ENCODE measurements at regions not wholly inside any gene's neighbourhood (a gene's known extent, or its start where the extent isn't known, plus 50 kb on each side); places are given as distances from the start of the nearest gene placed in this dataset.
"Not testable (repeated sequence)": the region's sequence is repeated elsewhere in the genome, so short reads cannot be mapped to it uniquely, and the experiment has no call there.

DNA sequence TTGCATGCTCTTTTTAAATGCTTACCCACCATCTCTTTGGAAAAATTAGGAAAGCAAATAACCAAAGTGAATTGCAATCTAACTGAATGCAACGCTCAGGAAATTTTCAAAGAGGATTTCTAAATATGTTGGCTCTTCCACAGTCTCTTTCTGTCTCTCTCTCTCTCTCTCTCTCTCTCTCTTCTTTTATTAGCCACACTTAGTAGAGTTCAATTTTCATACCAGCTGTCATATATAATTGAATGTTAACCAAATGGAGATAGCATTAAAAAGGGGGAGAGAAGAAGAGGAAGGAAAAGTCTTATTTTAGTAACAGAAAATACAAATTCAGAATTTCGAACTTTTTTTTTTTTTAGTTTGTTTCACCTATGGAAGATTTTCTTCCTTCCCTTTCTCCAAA, 235.9 kb upstream of the GBE1 start:
- no peak for DNase-seq
- H2BK120ac ChIP-seq (ENCODE audit: low read depth, low read length) = no peak overlapping the region
- no CpG with 5 or more reads among the region's 2 CpGs for WGBS (ENCODE audit: extremely low coverage, insufficient coverage, low lambda C conversion rate)
- H3K18ac ChIP-seq (ENCODE audit: low read length) = no peak overlapping the region
- no peak overlapping the region for H3K4ac ChIP-seq (ENCODE audit: low read depth, low read length)
- no peak overlapping the region for H2BK15ac ChIP-seq (replicated peaks; ENCODE audit: low read depth)
- H4K8ac ChIP-seq (ENCODE audit: low read depth, low read length) = no peak overlapping the region
- no peaks in the 10 kb centered on the region for H3K27me3 ChIP-seq (ENCODE audit: insufficient read depth, low read length, poor library complexity)
- H3K36me3 ChIP-seq (ENCODE audit: control insufficient read depth, insufficient read depth, low read length) = no peaks in the 10 kb centered on the region
- no peak overlapping the region for H3K9ac ChIP-seq (ENCODE audit: low read length)
- H3K27ac ChIP-seq (ENCODE audit: low read depth, low read length) = no peak overlapping the region
- no peak overlapping the region for H3K4me3 ChIP-seq (ENCODE audit: low read length)
- no peaks in the 10 kb centered on the region for H3K79me2 ChIP-seq (ENCODE audit: control insufficient read depth, insufficient read depth, low read length)
- H3K23ac ChIP-seq (ENCODE audit: low read length) = no peak overlapping the region
- H4K5ac ChIP-seq (ENCODE audit: low read length) = no peak overlapping the region
- no peaks in the 10 kb centered on the region for H3K79me1 ChIP-seq (ENCODE audit: low read length)
- H2AK5ac ChIP-seq (ENCODE audit: low read length) = no peak overlapping the region
- no peak overlapping the region for H3K56ac ChIP-seq (ENCODE audit: low read length)
- H2BK5ac ChIP-seq (ENCODE audit: low read length) = no peak overlapping the region
- H3K4me2 ChIP-seq (ENCODE audit: low read length) = no peak overlapping the region
- H3K4me1 ChIP-seq (ENCODE audit: control insufficient read depth, low read depth, low read length) = no peaks in the 10 kb centered on the region

DNA sequence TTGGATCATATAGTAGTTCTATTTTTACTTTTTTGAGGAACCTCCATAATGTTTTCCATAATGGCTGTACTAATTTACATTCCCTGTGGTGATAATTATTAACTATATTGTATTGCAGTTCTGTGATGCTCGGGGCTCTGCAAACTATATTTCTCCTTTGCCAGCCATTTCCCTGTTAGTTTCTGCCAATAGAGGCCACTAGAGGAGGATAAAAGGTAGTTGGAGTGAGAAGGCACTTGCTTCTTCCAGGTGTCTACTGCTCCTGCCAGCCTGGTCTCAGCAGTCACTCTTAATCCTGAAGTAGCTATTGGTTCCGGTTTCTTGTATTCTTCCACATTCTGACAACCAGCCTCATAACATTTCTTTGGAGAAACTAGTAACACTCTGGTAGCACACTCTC, 233.9 kb upstream of the GBE1 start:
- no CpG with 5 or more reads among the region's 2 CpGs for WGBS (ENCODE audit: extremely low coverage, insufficient coverage, low lambda C conversion rate)

DNA sequence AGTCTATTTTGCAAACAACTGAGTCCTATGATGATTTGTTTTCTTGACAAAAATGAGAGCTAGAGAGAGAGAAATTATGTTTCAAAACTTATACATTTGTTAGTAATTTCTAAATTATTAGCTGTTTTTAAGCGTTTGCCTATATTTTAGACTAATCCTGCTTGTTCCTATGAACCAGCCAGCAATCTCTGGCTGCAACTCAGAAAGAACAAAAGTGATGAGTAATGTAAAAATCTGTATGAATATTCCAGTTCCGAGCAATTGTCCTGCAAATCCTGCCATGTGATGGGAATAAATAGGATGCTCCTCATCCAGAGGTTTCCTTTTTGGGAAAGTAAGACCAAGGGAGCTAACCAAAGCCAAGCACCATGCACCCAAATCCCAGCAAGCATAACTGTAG, 228.3 kb upstream of the GBE1 start:
- Histone ChIP-seq H3K4me2 (ENCODE audit: low read length) (no peak overlapping the region), H2BK120ac (ENCODE audit: low read depth, low read length) (no peak overlapping the region), H3K36me3 (ENCODE audit: control insufficient read depth, insufficient read depth, low read length) (no peaks in the 10 kb centered on the region), H2BK15ac (replicated peaks; ENCODE audit: low read depth) (no peak overlapping the region), H3K27ac (ENCODE audit: low read depth, low read length) (no peak overlapping the region), H4K8ac (ENCODE audit: low read depth, low read length) (no peak overlapping the region), H3K23ac (ENCODE audit: low read length) (no peak overlapping the region), H4K5ac (ENCODE audit: low read length) (no peak overlapping the region), H3K79me2 (ENCODE audit: control insufficient read depth, insufficient read depth, low read length) (no peaks in the 10 kb centered on the region), H2AK5ac (ENCODE audit: low read length) (no peak overlapping the region), H3K4me1 (ENCODE audit: control insufficient read depth, low read depth, low read length) (no peaks in the 10 kb centered on the region), H3K4ac (ENCODE audit: low read depth, low read length) (no peak overlapping the region), H3K79me1 (ENCODE audit: low read length) (no peaks in the 10 kb centered on the region), H3K56ac (ENCODE audit: low read length) (no peak overlapping the region), H3K27me3 (ENCODE audit: insufficient read depth, low read length, poor library complexity) (no peaks in the 10 kb centered on the region), H3K18ac (ENCODE audit: low read length) (no peak overlapping the region), H2BK5ac (ENCODE audit: low read length) (no peak overlapping the region), H3K4me3 (ENCODE audit: low read length) (no peak overlapping the region), H3K9ac (ENCODE audit: low read length) (no peak overlapping the region)
- WGBS (ENCODE audit: extremely low coverage, insufficient coverage, low lambda C conversion rate) = no CpG with 5 or more reads among the region's 2 CpGs
- no peak for DNase-seq

More for the DNA sequence above, 233.9 kb upstream of the GBE1 start:
- H3K56ac ChIP-seq (ENCODE audit: low read length) = no peak overlapping the region
- no peaks in the 10 kb centered on the region for H3K27me3 ChIP-seq (ENCODE audit: insufficient read depth, low read length, poor library complexity)
- H4K5ac ChIP-seq (ENCODE audit: low read length) = no peak overlapping the region
- no peak overlapping the region for H3K18ac ChIP-seq (ENCODE audit: low read length)
- H3K4me3 ChIP-seq (ENCODE audit: low read length) = no peak overlapping the region
- H3K4me2 ChIP-seq (ENCODE audit: low read length) = no peak overlapping the region
- no peaks in the 10 kb centered on the region for H3K36me3 ChIP-seq (ENCODE audit: control insufficient read depth, insufficient read depth, low read length)
- no peak overlapping the region for H4K8ac ChIP-seq (ENCODE audit: low read depth, low read length)
- H3K27ac ChIP-seq (ENCODE audit: low read depth, low read length) = no peak overlapping the region
- no peak overlapping the region for H2BK5ac ChIP-seq (ENCODE audit: low read length)
- no peak overlapping the region for H2BK120ac ChIP-seq (ENCODE audit: low read depth, low read length)
- H3K23ac ChIP-seq (ENCODE audit: low read length) = no peak overlapping the region
- no peaks in the 10 kb centered on the region for H3K79me1 ChIP-seq (ENCODE audit: low read length)
- H2AK5ac ChIP-seq (ENCODE audit: low read length) = no peak overlapping the region
- no peaks in the 10 kb centered on the region for H3K4me1 ChIP-seq (ENCODE audit: control insufficient read depth, low read depth, low read length)
- no peaks in the 10 kb centered on the region for H3K79me2 ChIP-seq (ENCODE audit: control insufficient read depth, insufficient read depth, low read length)
- H3K9ac ChIP-seq (ENCODE audit: low read length) = no peak overlapping the region
- no peak overlapping the region for H3K4ac ChIP-seq (ENCODE audit: low read depth, low read length)
- DNase-seq = peak; percentile 34
- no peak overlapping the region for H2BK15ac ChIP-seq (replicated peaks; ENCODE audit: low read depth)

DNA sequence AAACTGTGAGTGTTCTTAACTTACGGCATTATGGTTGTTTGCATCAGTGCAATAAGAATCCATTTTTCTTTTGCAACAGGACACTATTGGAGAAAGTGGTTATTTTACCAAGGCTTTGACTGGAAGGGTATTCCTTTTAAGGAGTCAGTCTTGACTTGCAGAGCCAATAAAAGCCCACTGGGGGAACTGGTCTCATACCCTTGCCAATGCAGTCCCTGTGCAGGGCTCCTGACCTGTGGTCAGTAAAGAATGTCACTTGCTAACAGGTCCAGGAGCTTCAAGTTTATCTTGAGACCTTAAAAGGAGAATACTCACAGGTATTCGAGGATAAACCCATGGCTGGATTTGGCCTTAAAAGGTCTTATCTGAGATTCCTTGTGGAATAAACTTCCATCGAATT, 227.8 kb upstream of the GBE1 start:
- no peak overlapping the region for H4K5ac ChIP-seq (ENCODE audit: low read length)
- no peaks in the 10 kb centered on the region for H3K27me3 ChIP-seq (ENCODE audit: insufficient read depth, low read length, poor library complexity)
- H3K18ac ChIP-seq (ENCODE audit: low read length) = no peak overlapping the region
- H2AK5ac ChIP-seq (ENCODE audit: low read length) = no peak overlapping the region
- H3K4me2 ChIP-seq (ENCODE audit: low read length) = no peak overlapping the region
- no peak overlapping the region for H3K9ac ChIP-seq (ENCODE audit: low read length)
- no peaks in the 10 kb centered on the region for H3K4me1 ChIP-seq (ENCODE audit: control insufficient read depth, low read depth, low read length)
- H2BK120ac ChIP-seq (ENCODE audit: low read depth, low read length) = no peak overlapping the region
- H3K23ac ChIP-seq (ENCODE audit: low read length) = no peak overlapping the region
- no peak overlapping the region for H4K8ac ChIP-seq (ENCODE audit: low read depth, low read length)
- H3K79me2 ChIP-seq (ENCODE audit: control insufficient read depth, insufficient read depth, low read length) = no peaks in the 10 kb centered on the region
- no peak overlapping the region for H3K4me3 ChIP-seq (ENCODE audit: low read length)
- H3K56ac ChIP-seq (ENCODE audit: low read length) = no peak overlapping the region
- H3K36me3 ChIP-seq (ENCODE audit: control insufficient read depth, insufficient read depth, low read length) = no peaks in the 10 kb centered on the region
- H3K79me1 ChIP-seq (ENCODE audit: low read length) = no peaks in the 10 kb centered on the region
- no peak overlapping the region for H3K4ac ChIP-seq (ENCODE audit: low read depth, low read length)
- DNase-seq = peak; percentile 46
- WGBS (ENCODE audit: extremely low coverage, insufficient coverage, low lambda C conversion rate) = no CpG with 5 or more reads among the region's 3 CpGs
- H2BK5ac ChIP-seq (ENCODE audit: low read length) = no peak overlapping the region
- H2BK15ac ChIP-seq (replicated peaks; ENCODE audit: low read depth) = no peak overlapping the region
- no peak overlapping the region for H3K27ac ChIP-seq (ENCODE audit: low read depth, low read length)

DNA sequence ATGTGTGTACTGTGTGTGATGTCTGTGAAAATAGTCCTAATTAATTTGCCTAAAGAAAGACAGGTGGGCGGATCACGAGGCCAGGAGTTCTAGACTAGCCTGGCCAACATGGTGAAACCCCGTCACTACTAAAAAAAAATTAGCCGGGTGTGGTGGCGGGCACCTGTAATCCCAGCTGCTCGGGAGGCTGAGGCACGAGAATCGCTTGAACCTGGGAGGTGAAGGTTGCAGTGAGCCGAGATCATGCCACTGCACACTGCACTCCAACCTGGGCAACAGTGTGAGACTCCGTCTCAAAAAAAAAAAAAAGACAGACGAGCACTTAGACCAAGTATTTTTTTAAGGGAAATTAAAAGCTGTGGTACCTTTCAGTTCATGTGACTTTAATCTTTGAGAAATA, 226.0 kb upstream of the GBE1 start:
- not testable (repeated sequence) for H3K79me2 ChIP-seq (ENCODE audit: control insufficient read depth, insufficient read depth, low read length); H3K4me1 ChIP-seq (ENCODE audit: control insufficient read depth, low read depth, low read length); H4K8ac ChIP-seq (ENCODE audit: low read depth, low read length); H2BK5ac ChIP-seq (ENCODE audit: low read length); DNase-seq; H2BK120ac ChIP-seq (ENCODE audit: low read depth, low read length); H3K27me3 ChIP-seq (ENCODE audit: insufficient read depth, low read length, poor library complexity); H4K5ac ChIP-seq (ENCODE audit: low read length); H2BK15ac ChIP-seq (replicated peaks; ENCODE audit: low read depth); H3K79me1 ChIP-seq (ENCODE audit: low read length); H3K56ac ChIP-seq (ENCODE audit: low read length); H3K9ac ChIP-seq (ENCODE audit: low read length); H3K4ac ChIP-seq (ENCODE audit: low read depth, low read length); H3K4me2 ChIP-seq (ENCODE audit: low read length); H3K18ac ChIP-seq (ENCODE audit: low read length); H3K27ac ChIP-seq (ENCODE audit: low read depth, low read length); H3K4me3 ChIP-seq (ENCODE audit: low read length); H3K36me3 ChIP-seq (ENCODE audit: control insufficient read depth, insufficient read depth, low read length); H2AK5ac ChIP-seq (ENCODE audit: low read length); H3K23ac ChIP-seq (ENCODE audit: low read length)
- no CpG with 5 or more reads among the region's 11 CpGs for WGBS (ENCODE audit: extremely low coverage, insufficient coverage, low lambda C conversion rate)

DNA sequence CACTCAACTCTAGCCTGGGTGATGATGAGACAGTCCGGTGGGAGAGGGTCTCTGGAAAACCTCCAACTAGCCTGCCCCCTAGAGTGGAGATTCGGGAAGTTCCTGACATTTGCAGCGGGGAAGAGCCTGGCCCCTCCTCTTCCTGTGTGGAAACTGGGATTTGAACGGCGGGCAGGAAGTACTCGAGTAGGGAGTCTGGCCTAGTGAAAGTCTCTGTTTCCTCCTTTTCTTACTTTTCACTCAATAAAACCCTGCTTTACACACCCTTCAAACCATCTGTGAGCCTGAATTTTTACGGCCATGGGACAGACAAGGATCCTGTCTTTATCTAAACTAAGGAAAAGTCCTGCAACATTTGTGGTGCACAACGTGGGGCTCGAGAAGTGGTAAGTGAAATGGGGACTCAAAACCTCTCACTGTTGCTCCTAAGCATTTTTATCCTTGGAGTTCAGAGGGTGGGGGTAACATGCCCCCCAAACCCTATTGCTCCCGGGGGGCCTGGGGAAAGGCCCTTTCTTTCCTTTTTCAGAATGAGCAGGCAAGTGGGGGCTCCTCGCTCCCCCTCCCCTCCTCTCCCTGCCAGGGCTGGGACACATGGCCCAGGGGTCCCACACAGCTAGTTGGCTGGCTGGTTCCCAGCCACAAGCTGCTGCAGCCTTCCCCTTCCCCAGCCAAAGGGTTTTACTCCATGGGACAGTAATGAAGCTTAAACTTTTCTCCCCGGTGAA, 224.7 kb upstream of the GBE1 start:
- peak; percentile 9 for DNase-seq
- Histone ChIP-seq H3K79me2 (ENCODE audit: control insufficient read depth, insufficient read depth, low read length) (no peaks in the 10 kb centered on the region), H3K79me1 (ENCODE audit: low read length) (no peaks in the 10 kb centered on the region), H3K56ac (ENCODE audit: low read length) (no peak overlapping the region), H3K4ac (ENCODE audit: low read depth, low read length) (no peak overlapping the region), H3K4me1 (ENCODE audit: control insufficient read depth, low read depth, low read length) (no peaks in the 10 kb centered on the region), H3K36me3 (ENCODE audit: control insufficient read depth, insufficient read depth, low read length) (no peaks in the 10 kb centered on the region), H2BK15ac (replicated peaks; ENCODE audit: low read depth) (no peak overlapping the region), H2BK5ac (ENCODE audit: low read length) (no peak overlapping the region), H2BK120ac (ENCODE audit: low read depth, low read length) (no peak overlapping the region), H3K27ac (ENCODE audit: low read depth, low read length) (no peak overlapping the region), H4K5ac (ENCODE audit: low read length) (no peak overlapping the region), H2AK5ac (ENCODE audit: low read length) (no peak overlapping the region), H3K4me3 (ENCODE audit: low read length) (no peak overlapping the region), H3K4me2 (ENCODE audit: low read length) (no peak overlapping the region), H3K23ac (ENCODE audit: low read length) (no peak overlapping the region), H4K8ac (ENCODE audit: low read depth, low read length) (no peak overlapping the region), H3K18ac (ENCODE audit: low read length) (no peak overlapping the region), H3K9ac (ENCODE audit: low read length) (no peak overlapping the region), H3K27me3 (ENCODE audit: insufficient read depth, low read length, poor library complexity) (no peaks in the 10 kb centered on the region)
- no CpG with 5 or more reads among the region's 12 CpGs for WGBS (ENCODE audit: extremely low coverage, insufficient coverage, low lambda C conversion rate)
